ENCODE measurements at regions not wholly inside any gene's neighbourhood (a gene's known extent, or its start where the extent isn't known, plus 50 kb on each side); places are given as distances from the start of the nearest gene placed in this dataset.

DNA sequence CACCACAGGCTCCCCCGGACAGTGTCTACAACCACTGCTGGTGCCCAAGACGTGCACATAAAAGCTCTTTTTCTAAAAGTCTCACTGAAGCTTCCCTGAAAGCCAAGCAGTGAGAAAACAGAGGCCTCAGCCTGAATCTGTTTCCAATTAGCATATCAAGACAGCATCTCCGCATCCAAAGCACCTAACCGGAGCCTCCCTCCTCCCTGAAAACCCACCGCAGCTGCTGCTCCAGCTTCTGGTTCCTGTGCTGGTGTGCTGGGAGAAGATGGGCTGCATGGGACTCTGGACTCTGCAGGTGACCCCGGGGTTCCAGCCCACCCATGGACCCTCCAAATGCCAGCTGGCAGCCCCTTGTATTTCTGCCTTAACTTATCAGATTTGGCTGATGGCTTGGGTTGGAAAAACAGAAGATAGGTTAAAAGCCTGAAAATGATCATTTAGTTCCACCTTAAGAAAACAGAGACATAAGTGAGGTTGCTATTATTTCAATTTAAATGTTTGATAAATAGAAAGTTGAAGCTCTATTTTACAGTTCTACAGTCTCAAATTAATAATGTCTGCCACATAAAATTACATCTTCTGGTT, 103.3 kb downstream of the TMEM18 start:
- no peak overlapping the region for H3K4me3 ChIP-seq (replicated peaks; ENCODE audit: low read depth, low read length)
- TF ChIP-seq, protein P1, sequence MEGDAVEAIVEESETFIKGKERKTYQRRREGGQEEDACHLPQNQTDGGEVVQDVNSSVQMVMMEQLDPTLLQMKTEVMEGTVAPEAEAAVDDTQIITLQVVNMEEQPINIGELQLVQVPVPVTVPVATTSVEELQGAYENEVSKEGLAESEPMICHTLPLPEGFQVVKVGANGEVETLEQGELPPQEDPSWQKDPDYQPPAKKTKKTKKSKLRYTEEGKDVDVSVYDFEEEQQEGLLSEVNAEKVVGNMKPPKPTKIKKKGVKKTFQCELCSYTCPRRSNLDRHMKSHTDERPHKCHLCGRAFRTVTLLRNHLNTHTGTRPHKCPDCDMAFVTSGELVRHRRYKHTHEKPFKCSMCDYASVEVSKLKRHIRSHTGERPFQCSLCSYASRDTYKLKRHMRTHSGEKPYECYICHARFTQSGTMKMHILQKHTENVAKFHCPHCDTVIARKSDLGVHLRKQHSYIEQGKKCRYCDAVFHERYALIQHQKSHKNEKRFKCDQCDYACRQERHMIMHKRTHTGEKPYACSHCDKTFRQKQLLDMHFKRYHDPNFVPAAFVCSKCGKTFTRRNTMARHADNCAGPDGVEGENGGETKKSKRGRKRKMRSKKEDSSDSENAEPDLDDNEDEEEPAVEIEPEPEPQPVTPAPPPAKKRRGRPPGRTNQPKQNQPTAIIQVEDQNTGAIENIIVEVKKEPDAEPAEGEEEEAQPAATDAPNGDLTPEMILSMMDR (IDR thresholded peaks at IDR 0.05; ENCODE audit: low read length, missing control alignments): no peak
- no peak for DNase-seq (ENCODE audit: low read depth)

DNA sequence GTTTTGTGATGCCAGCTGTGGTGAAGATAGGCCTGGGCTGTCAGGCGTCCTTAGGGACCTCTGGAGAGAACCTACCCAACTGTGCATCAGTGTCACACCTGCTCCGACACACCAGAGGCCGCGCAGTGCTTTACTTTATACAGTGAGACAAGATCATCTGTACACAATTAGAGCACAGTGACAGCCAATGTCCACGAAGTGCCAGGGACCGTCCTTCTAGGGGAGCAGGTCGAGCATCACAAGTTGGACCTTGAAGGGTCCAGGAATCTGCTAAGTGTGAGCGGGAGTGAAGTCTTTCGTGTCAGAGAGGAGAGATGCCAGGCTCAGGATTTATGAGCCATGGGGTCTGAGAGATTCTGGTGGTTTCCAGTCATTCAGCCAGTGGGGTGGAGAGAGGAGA, 104.2 kb downstream of the TMEM18 start:
- no peak for DNase-seq (ENCODE audit: low read depth)
- TF ChIP-seq, protein P1 (IDR thresholded peaks at IDR 0.05; ENCODE audit: low read length, missing control alignments): no peak
- no peak overlapping the region for H3K4me3 ChIP-seq (replicated peaks; ENCODE audit: low read depth, low read length)

DNA sequence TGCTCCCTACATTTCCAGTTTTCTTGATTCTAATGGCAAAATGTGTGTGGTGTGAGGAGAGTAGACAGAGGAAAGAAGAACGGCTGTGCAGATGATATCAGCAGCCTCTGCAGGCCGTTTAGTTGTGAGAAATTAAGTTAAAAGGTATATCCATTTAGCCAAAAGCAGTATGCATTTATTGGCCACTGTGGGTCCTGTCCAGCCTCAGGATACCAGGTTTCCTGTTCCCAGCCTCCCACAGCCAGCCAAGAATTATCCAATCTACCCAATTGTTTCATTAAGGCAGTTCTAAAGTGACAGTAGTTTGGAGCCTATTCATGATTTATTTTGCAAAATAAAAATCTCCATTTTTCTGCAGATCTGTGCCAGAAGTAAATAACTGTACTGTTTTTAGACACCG, 107.5 kb downstream of the TMEM18 start:
- TF ChIP-seq, protein P1 (IDR thresholded peaks at IDR 0.05; ENCODE audit: low read length, missing control alignments): no peak
- no peak overlapping the region for H3K4me3 ChIP-seq (replicated peaks; ENCODE audit: low read depth, low read length)
- no peak for DNase-seq (ENCODE audit: low read depth)

DNA sequence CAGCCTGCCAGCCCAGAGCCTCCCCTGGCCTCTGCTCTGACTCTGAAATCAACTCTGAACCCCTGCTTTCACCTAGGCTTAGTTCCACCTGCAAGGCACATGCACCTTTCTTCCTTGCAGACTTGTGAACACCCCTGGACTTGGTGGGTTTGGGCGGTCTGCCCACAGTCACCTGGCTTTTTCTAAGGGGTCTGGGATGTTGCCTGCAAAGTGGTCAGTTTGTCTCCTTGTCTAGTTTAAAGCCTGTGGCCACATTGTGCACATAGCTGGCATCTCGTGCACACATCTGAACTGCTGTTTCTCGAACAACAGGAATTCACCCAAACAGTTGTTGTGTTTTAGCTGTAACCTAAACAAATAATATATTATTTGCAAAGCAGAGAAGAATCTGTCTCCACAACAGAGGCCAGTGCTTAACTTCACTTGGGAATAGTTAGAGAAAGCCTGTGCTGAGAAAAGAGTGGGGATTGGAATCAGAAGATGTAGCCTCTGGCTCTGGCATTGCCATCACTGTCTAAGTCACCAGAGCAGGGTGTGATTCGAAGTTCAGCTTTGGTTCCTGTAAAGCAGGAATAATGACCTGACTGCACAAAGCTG, 108.5 kb downstream of the TMEM18 start:
- TF ChIP-seq, protein P1 (IDR thresholded peaks at IDR 0.05; ENCODE audit: low read length, missing control alignments): no peak
- H3K4me3 ChIP-seq (replicated peaks; ENCODE audit: low read depth, low read length): no peak overlapping the region

DNA sequence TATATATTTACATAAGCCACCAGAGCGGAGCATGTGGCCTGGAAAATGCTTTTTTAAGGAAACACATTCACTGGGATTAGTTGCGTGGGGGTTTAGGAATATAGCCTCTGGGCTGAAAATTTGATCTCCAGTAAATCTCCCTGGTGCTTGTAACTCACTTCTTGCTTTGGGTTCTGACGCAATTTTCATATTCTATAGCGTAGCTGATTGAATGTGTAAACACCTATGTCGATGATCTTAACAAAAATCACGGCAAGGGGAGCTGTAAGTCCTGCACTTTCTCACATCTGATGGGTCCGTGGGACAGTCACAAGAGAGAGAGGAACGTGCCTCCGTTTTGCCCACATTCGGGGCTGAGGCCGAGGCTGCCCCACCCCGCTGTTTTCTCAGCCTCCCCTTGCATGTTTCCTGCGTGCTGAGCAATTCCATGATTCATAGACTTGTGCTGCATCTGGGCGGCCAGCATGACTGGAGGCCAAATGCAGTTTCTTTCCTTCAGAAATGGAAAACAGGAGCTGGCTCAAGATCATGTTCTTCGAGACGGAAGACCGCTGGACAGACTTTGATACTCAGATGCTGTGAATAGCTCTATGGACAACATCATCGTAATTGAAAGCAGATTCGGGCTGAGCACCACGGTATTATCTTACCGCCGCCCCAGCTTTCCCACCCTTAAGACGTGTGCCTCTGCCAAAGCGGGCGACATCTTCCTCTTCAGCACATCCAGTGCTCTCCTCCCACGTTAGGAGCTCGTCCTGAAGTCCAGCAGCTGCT, 109.2 kb downstream of the TMEM18 start:
- peak; percentile 31 for DNase-seq (ENCODE audit: low read depth)
- TF ChIP-seq, protein P1 (IDR thresholded peaks at IDR 0.05; ENCODE audit: low read length, missing control alignments): no peak
- peak overlapping the region; percentile 12 for H3K4me3 ChIP-seq (replicated peaks; ENCODE audit: low read depth, low read length)

More for the DNA sequence above, 108.5 kb downstream of the TMEM18 start:
- no peak for DNase-seq (ENCODE audit: low read depth)

DNA sequence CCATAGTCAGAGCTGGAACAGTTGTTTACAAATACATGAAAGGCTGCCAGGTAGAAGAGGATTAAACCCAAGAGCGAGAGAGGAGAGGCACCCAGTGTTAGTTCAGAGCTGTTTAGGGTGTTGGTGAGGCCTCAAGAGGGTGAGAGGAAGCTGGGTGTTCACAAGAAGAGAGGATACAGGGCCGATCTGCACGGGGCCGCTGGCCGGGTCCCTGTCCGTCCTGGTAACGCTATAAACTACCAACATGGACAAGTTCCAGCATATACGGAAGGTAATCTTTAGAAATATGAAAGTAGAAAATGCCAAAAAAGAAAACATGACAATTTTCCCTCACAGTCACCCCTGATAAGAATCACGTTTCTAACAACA, 109.7 kb downstream of the TMEM18 start:
- TF ChIP-seq, protein P1 (IDR thresholded peaks at IDR 0.05; ENCODE audit: low read length, missing control alignments): no peak
- DNase-seq (ENCODE audit: low read depth): no peak

More for the DNA sequence above, 109.7 kb downstream of the TMEM18 start:
- no peak overlapping the region for H3K4me3 ChIP-seq (replicated peaks; ENCODE audit: low read depth, low read length)

All from fibroblast of pulmonary artery (primary cell).